WI38 (cell line): ENCODE measurements at regions not wholly inside any gene's neighbourhood (a gene's known extent, or its start where the extent isn't known, plus 50 kb on each side); places are given as distances from the start of the nearest gene placed in this dataset.
"Not testable (repeated sequence)": the region's sequence is repeated elsewhere in the genome, so short reads cannot be mapped to it uniquely, and the experiment has no call there.

ENCODE experiments used
- H3K4me3 ChIP-seq: 2 replicates; pipeline ENCODE4 v1.5.1; 2011; ENCODE audit warnings: low read depth, mild to moderate bottlenecking, control low read depth, low read length
- TF ChIP-seq, protein P1 (sequence below): IDR thresholded peaks from 2 replicates; pipeline ENCODE4 v1.5.1; 2012; ENCODE audit warnings: low read depth, mild to moderate bottlenecking, control low read depth, low read length

DNA sequence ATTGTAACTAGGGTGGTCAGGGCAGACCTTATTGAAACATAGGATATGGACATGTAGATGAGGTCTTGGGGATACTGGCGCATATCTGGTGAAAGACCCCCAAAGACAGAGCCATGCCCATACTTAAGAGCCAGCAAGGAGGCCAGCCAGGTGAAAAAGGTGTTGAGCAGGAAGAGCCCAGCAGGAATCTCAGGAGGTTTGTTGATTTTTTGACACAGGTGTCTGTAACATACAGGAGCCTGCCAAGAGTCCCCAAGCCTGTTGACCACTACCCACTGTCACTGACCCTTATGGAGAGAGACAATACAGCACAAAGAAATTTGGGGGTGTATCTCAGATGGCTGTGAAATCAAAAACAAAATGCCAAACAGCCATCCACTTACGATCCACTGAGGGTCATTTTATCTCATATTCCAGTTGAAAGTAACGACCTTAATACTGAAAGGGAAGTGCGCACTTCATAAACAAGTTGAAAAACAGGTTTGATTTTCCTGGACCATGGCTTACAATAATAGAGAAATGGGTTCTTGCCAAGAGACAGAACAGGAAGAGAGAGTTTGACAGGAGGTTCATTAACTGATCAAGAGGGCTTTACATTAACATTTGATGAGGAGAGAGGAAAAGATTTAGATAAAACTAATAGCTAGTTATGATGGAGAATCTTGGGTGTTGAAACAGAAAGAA is 163.6 kb downstream of the GLUL start:
- no peak overlapping the region for H3K4me3 ChIP-seq
- TF ChIP-seq, protein P1, sequence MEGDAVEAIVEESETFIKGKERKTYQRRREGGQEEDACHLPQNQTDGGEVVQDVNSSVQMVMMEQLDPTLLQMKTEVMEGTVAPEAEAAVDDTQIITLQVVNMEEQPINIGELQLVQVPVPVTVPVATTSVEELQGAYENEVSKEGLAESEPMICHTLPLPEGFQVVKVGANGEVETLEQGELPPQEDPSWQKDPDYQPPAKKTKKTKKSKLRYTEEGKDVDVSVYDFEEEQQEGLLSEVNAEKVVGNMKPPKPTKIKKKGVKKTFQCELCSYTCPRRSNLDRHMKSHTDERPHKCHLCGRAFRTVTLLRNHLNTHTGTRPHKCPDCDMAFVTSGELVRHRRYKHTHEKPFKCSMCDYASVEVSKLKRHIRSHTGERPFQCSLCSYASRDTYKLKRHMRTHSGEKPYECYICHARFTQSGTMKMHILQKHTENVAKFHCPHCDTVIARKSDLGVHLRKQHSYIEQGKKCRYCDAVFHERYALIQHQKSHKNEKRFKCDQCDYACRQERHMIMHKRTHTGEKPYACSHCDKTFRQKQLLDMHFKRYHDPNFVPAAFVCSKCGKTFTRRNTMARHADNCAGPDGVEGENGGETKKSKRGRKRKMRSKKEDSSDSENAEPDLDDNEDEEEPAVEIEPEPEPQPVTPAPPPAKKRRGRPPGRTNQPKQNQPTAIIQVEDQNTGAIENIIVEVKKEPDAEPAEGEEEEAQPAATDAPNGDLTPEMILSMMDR: no peak

DNA sequence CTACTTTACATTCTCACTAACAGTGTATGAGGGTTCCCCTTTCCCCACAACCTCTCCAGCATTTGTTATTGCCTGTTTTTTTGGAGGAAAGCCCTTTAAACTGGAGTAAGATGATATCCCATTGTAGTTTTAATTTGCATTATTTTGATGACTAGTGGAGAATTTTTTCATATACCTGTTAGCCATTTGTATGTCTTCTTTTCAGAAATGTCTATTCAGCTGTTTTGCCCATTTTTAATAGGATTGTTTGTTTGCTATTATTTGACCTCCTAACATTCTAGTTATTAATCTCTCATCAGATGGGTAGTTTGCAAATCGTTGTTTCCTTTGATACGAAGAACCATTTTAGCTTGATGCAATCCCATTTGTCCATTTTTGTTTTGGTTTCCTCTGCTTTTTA is 165.0 kb downstream of the GLUL start:
- H3K4me3 ChIP-seq: no peak overlapping the region
- TF ChIP-seq, protein P1: no peak

DNA sequence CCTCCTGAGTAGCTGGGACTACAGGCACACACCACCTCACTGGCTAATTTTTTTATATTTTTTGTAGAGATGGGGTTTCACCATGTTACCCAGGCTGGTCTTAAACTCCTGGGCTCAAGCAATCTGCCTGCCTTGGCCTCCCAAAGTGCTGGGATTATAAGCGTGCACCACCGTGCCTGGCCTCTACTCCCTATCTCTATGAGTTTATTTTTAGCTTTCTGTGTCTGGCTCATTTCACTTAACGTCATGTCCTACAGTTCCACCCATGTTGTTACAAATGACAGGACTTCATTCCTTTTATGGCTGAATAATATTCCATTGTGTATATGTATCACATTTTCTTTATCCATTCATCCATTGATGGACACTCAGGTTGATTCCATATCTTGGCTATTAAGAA is 164.2 kb upstream of the ZNF648 start:
- not testable (repeated sequence) for H3K4me3 ChIP-seq

DNA sequence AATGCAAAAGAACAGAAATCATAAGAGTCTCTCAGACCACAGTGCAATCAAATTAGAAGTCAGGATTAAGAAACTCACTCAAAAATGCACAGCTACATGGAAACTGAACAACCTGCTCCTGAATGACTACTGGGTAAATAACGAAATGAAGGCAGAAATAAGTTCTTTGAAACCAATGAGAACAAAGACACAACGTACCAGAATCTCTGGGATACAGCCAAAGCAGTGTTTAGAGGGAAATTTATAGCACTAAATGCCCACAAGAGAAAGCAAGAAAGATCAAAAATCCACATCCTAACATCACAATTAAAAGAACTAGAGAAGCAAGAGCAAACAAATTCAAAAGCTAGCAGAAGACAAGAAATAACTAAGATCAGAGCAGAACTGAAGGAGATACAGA is 160.5 kb upstream of the ZNF648 start:
- H3K4me3 ChIP-seq: not testable (repeated sequence)

DNA sequence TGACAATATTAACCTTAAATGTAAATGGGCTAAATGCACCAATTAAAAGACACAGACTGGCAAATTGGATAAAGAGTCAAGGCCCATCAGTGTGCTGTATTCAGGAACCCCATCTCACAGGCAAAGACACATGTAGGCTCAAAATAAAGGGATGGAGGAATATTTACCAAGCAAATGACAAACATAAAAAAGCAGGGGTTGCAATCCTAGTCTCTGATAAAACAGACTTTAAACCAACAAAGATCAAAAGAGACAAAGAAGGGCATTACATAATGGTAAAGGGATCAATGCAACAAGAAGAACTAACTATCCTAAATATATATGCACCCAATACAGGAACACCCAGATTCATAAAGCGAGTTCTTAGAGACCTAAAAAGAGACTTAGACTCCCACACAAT is 159.9 kb upstream of the ZNF648 start:
- not testable (repeated sequence) for H3K4me3 ChIP-seq

DNA sequence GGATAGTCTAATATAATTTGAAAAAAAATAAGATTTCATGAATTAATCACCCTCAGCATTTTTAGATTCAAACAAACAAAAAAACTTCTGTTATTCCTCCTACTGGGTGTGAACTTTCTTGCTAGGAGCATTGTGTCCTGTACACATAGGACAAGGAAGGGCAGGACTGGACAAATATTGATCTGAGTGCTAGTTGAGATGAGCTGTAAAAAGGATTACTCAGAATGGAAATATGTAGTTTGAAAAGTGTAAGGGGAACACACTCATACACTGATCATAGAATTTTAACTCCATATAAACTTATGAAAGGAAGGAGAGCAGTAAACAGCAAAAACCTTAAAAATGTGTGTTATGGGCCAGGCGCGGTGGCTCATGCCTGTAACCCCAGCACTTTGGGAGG is 156.5 kb upstream of the ZNF648 start:
- TF ChIP-seq, protein P1: no peak

DNA sequence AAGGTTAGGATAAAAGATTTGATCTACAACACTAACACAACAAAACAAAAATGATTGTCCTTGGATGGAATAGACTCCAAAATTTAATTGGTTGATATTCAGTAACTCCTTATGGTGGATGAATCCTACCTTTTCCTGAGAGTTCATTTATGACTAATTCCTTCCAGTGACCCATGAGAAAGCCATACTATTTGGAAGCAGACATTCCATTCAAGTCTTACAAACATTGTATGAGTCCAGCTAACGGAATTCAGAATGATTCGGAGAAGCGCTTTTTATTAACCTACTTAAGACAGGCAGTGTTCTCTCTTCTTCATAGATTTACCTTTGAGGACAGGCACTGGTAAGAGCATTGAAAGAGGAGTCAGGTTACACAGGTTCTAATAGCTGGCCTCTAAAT is 155.6 kb upstream of the ZNF648 start:
- no peak overlapping the region for H3K4me3 ChIP-seq
- TF ChIP-seq, protein P1: no peak

More for the DNA sequence above, 156.5 kb upstream of the ZNF648 start:
- H3K4me3 ChIP-seq: no peak overlapping the region

DNA sequence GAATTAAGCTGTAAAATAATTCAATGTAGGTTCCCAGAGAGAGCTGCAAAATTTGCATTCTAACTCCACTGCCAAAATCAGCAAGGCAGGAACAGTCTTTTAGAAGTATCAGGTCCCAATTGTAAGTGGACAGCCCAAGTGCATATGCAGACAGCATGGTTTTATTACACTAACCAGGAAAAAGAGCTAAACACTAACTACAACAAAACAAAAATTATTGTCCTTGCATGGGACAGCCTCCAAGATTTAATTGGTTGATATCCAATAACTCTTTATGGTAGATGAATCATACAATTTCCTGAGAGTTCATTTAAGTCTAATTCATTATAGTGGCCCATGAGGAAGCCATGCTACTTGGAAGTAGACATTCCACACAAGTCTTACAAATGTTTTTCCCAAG is 154.3 kb upstream of the ZNF648 start:
- TF ChIP-seq, protein P1: no peak
- H3K4me3 ChIP-seq: no peak overlapping the region

DNA sequence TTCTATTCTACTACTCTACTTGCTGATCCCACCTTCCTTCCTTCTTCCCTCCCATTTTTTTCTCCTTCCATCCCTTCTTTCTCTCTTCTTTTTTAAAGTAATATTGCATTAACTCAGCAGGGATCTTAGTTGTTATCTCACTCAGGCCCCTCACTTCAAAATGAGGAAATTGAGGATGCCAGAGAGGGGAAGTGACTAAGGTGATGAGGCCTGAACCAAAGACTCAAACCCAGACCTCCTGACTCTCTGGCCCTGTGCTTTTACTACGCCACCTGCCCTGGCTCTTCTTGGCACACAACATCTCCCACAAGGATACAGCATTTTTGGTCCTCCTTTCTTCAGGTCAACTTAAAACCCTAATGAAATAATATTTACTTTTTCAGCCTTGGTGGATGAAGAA is 151.7 kb upstream of the ZNF648 start:
- TF ChIP-seq, protein P1: no peak

More for the DNA sequence above, 151.7 kb upstream of the ZNF648 start:
- H3K4me3 ChIP-seq: no peak overlapping the region
